Osteocyte (in vitro differentiated cells): ENCODE measurements at regions not wholly inside any gene's neighbourhood (a gene's known extent, or its start where the extent isn't known, plus 50 kb on each side); places are given as distances from the start of the nearest gene placed in this dataset.

Experiments used
- DNase-seq: peaks from one replicate; pipeline ENCODE4 v3.0.0; 2021; ENCODE audit warnings: mixed read lengths; ENCODE audit not compliant: unreplicated experiment; ENCODE audit errors: extremely low spot score
- H3K27ac Mint-ChIP-seq: one replicate; pipeline ENCODE4 v1.8.0; 2021; ENCODE audit warnings: mild to moderate bottlenecking, mixed read lengths; ENCODE audit not compliant: unreplicated experiment
- H3K27me3 Mint-ChIP-seq: one replicate; pipeline ENCODE4 v1.8.0; 2021; ENCODE audit warnings: mixed read lengths; ENCODE audit not compliant: unreplicated experiment
- H3K36me3 Mint-ChIP-seq: one replicate; pipeline ENCODE4 v1.8.0; 2021; ENCODE audit warnings: mixed read lengths; ENCODE audit not compliant: unreplicated experiment
- H3K4me1 Mint-ChIP-seq: one replicate; pipeline ENCODE4 v1.8.0; 2021; ENCODE audit warnings: mixed read lengths; ENCODE audit not compliant: unreplicated experiment
- H3K4me3 Mint-ChIP-seq: one replicate; pipeline ENCODE4 v1.8.0; 2021; ENCODE audit warnings: mild to moderate bottlenecking, moderate library complexity, mixed read lengths; ENCODE audit not compliant: unreplicated experiment
- H3K9me3 Mint-ChIP-seq: one replicate; pipeline ENCODE4 v1.8.0; 2021; ENCODE audit warnings: mixed read lengths; ENCODE audit not compliant: unreplicated experiment
- TF ChIP-seq, protein P1 (sequence below): fragments of 200-600 bp; sonication (generic); IDR thresholded peaks from 2 replicates; pipeline ENCODE4 v1.5.0; 2021; ENCODE audit warnings: antibody characterized with exemption, mild to moderate bottlenecking, moderate library complexity

GRCh38 chr3:193989186-193989585, 146.8 kb upstream of the HES1 start:
- H3K4me3 Mint-ChIP-seq, result no peak overlapping the region
- TF ChIP-seq, protein P1, sequence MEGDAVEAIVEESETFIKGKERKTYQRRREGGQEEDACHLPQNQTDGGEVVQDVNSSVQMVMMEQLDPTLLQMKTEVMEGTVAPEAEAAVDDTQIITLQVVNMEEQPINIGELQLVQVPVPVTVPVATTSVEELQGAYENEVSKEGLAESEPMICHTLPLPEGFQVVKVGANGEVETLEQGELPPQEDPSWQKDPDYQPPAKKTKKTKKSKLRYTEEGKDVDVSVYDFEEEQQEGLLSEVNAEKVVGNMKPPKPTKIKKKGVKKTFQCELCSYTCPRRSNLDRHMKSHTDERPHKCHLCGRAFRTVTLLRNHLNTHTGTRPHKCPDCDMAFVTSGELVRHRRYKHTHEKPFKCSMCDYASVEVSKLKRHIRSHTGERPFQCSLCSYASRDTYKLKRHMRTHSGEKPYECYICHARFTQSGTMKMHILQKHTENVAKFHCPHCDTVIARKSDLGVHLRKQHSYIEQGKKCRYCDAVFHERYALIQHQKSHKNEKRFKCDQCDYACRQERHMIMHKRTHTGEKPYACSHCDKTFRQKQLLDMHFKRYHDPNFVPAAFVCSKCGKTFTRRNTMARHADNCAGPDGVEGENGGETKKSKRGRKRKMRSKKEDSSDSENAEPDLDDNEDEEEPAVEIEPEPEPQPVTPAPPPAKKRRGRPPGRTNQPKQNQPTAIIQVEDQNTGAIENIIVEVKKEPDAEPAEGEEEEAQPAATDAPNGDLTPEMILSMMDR, result no peak
- H3K27ac Mint-ChIP-seq, result no peak overlapping the region
- peaks cover 86% of the 10 kb centered on the region for H3K27me3 Mint-ChIP-seq
- peaks cover 2% of the 10 kb centered on the region for H3K4me1 Mint-ChIP-seq
- H3K36me3 Mint-ChIP-seq, result peaks cover 6% of the 10 kb centered on the region
- DNase-seq, result no peak
- H3K9me3 Mint-ChIP-seq, result peaks cover 4% of the 10 kb centered on the region

- Mint-ChIP-seq H3K27me3 (peaks cover 86% of the 10 kb centered on the region), H3K36me3 (peaks cover 3% of the 10 kb centered on the region), H3K9me3 (peaks cover 4% of the 10 kb centered on the region), H3K27ac (no peak overlapping the region), H3K4me3 (no peak overlapping the region), H3K4me1 (peaks cover under 1% of the 10 kb centered on the region)
- no peak for DNase-seq
- TF ChIP-seq, protein P1, result no peak
Measured at GRCh38 chr3:193991666-193992424, 144.1 kb upstream of the HES1 start.

- Mint-ChIP-seq H3K9me3 (peaks cover 4% of the 10 kb centered on the region), H3K36me3 (peaks cover 3% of the 10 kb centered on the region), H3K4me3 (no peak overlapping the region), H3K27ac (no peak overlapping the region), H3K4me1 (no peaks in the 10 kb centered on the region), H3K27me3 (peaks cover 86% of the 10 kb centered on the region)
- DNase-seq, result no peak
- TF ChIP-seq, protein P1, result no peak
Measured at GRCh38 chr3:193992425-193993037, 143.4 kb upstream of the HES1 start.

GRCh38 chr3:193996221-193996620, 139.7 kb upstream of the HES1 start:
- no peak overlapping the region for H3K4me3 Mint-ChIP-seq
- H3K27me3 Mint-ChIP-seq, result peaks cover 84% of the 10 kb centered on the region
- DNase-seq, result no peak
- TF ChIP-seq, protein P1, result no peak
- no peak overlapping the region for H3K27ac Mint-ChIP-seq
- no peaks in the 10 kb centered on the region for H3K36me3 Mint-ChIP-seq
- H3K9me3 Mint-ChIP-seq, result no peaks in the 10 kb centered on the region
- no peaks in the 10 kb centered on the region for H3K4me1 Mint-ChIP-seq

DNA sequence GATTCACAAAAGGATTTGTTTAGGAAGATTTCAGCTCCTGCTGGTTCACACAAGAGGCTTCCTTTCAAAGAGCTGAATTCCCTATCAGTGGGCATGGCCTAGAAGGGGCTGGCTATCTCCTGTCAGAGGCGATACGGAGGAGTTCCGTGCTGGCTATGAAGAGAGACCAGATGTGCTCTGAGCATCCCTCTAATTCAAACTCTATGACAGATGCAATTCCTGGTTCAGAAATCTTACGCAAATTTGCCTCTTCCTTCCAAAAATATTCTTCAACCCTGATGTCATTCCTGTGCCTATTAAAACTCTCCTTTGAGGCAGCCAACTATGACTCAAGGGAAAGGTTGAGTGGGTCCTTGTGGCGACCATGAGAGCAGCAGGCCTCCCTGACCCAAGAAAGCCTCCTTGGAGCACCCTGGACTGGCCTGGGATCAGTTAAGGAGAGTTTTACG, 139.3 kb upstream of the HES1 start:
- Mint-ChIP-seq H3K4me1 (no peaks in the 10 kb centered on the region), H3K9me3 (no peaks in the 10 kb centered on the region), H3K27me3 (peaks cover 80% of the 10 kb centered on the region), H3K27ac (no peak overlapping the region), H3K4me3 (no peak overlapping the region), H3K36me3 (no peaks in the 10 kb centered on the region)
- TF ChIP-seq, protein P1, result no peak
- no peak for DNase-seq
